Stimulated activated CD4-positive, alpha-beta T cell treated with anti-CD3 and anti-CD28 coated beads, TNF-alpha, amount 100 ng/mL, for 4 hours (primary cell): ENCODE measurements at regions not wholly inside any gene's neighbourhood (a gene's known extent, or its start where the extent isn't known, plus 50 kb on each side); places are given as distances from the start of the nearest gene placed in this dataset.
"Not testable (repeated sequence)": the region's sequence is repeated elsewhere in the genome, so short reads cannot be mapped to it uniquely, and the experiment has no call there.

Source experiments
- DNase-seq, 3 experiments: peaks; one replicate each; pipeline ENCODE4 v3.0.0-alpha.2; 2020; ENCODE audit warnings: low read depth in 3 of 3

DNA sequence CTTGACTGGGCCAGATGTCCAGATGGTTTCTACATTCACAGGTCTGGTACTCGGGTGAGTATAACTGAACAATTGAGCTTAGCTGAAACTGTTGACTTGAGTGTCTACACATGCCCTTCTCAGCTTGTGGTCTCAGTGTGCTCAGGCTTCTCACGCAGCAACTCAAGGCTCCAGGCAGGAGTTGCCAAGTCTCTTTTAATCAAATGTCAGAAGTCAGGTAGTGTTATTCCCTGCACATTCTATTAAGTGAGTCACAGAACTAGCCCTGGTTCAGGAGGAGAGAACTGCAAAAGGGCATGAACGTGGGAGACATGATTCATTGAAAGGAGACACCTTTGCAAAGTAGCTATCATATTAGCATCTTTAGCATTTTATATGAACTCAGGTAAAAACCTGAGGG, 199.3 kb upstream of the ACTBL2 start:
- no peak for DNase-seq

DNA sequence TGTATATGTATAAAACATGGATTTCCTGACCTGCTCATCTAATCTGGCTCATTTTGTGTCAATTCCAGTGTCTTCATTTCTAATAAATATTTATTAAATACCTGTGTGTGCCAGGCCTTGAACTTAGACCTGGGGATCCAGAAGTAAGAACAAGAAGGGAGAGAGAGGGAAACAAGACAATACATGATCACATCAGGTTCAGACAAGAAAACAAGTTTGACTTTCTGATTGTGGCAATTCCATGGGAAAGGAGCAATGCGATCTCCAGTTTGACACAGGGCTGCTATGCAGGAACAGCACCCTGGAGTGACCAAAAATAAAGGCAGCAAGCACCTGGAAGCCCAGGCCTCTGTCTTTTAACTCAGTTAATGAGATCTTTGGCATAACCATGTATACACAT, 198.1 kb upstream of the ACTBL2 start:
- no peak for DNase-seq

DNA sequence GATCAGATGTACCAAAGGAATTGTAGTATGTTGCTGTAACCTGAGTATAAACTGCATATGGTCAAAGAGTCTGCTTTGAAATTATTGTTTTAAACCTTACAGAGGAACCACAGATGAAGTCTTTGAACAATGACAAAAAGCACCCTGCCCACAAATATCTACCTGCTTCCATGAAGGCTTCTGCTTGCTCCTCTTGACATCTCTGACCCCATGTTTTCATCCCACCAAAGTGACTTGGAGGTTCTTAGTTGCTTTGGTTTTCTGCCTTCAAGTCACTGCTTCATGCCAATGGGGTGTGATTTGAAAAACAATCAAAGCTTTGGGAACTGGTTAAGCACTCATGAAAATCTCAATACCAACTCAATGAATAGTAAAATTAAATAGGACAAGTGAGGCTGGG, 194.6 kb upstream of the ACTBL2 start:
- no peak for DNase-seq

DNA sequence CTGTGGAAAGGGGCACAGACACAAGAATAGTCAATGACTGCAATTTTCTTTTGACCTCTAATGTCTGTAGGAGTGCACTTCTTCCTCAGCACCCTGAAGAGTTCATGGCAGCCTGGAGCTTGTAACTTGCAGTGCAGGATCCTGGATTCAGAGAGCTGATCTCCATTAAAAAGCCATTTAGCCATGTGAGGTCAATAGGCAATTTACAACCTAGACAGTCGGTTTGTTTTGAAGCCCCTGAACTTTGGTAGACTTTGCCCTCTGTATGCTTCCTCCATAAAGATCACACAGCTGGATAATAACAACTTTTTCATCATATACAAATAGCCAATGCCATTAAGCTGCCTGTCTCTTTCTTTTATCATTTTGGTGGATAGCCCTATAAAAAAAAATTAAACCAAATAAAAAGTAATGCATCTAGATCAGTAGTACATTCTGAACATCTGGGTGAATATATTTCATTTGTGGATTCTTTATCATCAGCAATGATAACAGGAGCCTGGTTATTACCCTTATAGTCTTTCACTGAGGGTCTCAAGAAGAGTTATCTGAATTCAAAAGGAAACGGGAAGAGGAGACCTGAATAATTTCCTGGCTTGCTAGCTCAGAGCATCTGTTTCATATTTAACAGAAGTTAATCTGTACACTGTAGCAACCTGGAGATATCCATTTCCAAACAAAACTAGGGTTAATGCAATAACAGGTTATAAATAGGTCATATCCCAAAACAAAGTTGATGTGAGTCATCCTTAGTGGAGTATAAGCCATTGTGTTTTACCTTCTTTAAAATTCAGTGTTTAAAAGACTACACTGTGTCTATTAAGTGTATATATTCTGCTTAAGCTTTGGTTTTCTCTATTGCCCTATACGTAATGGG, 193.8 kb upstream of the ACTBL2 start:
- DNase-seq = no peak

DNA sequence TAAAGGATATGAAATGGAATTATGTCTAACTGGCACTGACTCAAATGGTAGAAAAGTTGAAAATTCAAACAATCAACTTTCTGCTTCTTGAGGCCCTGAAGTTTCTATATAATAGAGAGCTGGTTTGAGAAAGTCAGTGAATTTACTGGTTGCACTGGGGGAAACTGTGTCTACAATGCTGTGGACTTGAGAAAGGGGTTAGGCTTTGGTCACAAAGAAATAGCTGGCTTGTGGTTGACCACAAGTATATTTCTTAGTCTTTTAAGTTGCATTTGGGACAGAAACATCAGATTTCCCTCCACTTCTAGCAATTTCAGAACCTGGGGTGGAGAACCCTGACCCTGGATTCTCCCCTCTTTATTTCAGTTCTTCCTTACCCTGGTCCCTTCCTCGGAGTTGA, 192.6 kb upstream of the ACTBL2 start:
- no peak for DNase-seq

DNA sequence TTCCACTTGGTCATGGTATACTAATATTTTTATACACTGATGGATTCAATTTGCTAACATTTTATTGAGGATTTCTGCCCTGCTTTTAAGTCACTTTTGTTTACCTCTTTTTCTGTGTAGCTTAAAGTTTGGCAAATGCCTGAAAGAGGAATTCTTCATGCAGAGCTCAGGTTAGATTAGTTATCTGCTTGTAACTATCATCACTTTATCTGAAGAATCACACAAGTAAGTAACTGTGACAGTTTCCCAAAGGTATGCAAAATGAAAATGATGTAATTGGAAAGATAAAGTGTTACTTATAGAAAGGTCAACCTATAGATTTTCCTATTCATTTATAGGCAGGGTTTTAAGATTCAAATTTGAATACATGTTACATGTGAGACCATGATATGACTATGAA, 188.8 kb upstream of the ACTBL2 start:
- no peak for DNase-seq

DNA sequence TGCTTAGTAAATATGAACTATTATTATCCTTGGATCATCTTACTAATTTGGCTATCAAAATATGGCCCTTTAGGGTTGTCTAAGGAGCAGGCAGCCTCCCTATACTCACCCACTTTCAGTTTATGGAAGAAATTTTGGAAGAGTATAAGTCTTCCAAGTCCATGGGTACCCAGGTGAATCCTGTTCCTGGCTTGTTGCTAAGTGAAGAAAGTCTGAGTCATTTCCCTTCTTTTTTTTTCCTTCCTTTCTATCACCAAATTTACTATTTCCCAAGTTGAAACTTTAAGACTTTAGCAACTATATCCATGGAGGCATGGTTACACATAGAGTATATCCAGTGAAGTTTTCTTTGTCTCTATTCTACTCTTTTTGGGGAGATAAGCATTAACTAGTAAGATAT, 184.0 kb upstream of the ACTBL2 start:
- no peak for DNase-seq

DNA sequence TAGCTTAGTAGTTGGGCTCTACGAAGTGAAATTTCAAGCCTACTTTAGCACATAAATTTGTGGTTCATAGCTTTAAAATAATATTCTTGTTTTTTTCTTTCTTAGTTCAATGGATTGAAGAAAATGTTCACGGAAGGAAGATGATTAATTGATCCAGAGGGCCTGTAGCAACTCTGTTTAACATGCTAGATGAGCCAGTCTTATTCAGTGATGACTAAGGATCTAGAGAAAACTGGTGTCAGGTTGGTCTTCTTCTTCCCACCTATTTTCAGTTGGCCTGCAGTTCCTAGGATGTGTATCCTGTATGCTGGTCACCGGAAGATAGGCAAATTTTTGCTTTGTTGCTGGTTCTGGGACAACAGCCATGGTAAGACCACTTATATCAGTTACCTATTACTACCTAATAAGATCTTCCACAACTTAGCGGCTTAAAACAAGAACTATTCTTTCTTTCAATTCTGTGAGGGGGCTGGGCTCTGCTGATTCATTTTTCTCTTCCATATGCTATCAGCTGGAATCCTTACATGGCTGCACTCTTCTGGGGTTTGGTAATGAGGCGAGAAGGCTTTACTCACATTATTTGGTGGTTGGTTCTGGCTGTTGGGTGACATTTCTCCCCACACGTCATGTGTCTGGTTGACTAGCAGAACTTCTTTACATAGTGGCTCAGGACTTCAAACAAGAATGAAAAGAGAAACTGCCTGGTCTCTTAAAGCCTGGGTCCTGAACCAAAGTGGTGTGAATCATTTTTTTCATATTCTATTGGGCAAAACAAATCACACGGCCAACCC, 182.7 kb upstream of the ACTBL2 start:
- DNase-seq = no peak

DNA sequence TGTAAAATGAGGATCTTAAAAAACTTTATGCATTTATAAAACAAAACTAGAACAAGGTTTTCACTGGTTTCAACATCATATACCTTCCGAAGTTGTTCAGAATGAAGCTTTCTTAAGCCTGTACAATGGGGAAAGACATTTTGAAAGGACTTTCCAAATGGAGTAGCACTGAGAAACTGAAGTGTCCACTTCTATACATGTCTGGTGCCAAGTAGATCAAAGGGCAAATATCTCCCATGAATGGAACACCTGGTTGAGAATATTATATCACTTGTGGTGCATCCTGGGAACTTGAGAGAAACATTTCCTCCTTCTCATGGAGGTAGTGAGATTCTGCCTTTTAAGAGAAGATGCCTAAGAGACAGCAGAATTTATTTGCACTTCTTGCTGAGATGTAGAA, 182.1 kb upstream of the ACTBL2 start:
- DNase-seq = no peak

DNA sequence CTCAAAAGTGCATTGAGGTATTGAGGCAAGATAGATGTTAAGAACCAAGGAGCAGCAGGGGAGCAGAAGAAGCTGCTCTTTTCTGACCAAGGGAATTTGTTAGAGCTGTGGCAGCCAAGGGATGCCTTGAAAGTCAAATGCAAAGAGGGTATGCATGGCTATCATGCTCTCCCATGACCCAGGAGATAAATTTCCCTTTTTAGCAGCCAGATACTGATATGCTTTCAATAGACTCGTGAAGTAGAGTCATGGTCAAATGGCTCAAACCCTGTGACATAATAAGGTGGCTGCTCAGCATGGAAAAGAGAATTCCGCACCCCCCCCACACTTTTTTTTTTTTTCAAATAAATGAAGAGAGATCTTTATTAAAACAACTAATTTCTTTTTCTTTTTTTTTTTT, 180.9 kb upstream of the ACTBL2 start:
- no peak for DNase-seq

DNA sequence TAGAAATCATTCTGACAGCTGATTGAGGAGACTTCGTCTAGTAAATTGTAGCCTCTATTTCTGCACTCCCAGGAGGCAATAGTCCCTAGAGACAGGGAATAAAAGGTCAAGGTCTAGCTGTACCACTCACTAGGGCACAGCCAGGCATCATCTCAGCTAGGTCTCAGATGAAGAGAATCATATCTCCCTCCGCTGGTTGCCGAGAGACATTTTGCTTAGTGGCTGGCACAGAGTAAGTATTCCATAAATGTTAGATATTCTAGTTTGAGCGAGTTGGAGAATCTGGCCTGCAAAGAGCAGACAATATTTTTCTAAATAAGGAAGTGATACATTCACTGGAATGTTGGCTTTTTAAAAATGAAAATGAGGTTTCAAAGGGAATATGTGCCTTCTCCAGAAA, 180.4 kb upstream of the ACTBL2 start:
- DNase-seq = no peak

DNA sequence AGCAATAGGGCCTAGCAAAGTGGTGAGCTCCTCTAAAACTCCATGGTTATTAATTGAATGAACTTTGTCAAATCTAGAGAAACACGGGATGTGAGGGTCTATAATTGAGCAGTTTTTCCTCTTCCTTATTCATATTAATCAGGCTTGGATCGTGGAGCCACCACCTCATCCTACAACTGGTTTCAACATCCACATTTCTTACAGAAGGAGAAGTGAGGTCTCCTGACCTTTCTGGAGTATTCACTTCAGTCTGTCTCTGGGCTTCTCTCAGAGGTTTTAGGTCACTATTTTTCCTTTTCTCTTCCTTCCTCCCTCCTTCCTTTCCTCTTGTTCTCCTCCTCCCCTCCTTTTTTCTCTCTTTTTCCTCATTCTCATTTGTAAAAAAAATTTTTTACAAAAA, 177.3 kb upstream of the ACTBL2 start:
- DNase-seq = no peak

DNA sequence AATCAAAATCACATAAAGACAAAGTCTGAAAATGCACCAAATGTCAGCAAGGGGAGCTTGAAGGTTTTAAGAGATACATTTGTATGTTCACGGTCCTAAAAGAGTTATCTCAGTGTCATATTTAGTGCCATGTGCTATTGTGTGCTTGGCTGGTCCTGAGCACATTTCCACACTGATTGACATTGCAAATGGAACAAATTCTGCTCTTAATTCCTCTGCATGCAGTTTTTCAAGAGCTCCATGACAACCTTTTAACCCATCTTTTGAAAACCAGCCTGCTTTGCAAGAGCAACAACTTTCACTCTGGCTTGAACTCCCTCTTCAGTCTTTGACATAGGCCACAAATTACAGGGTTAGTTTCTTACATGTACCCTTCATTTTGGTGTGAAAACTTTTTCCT, 175.4 kb upstream of the ACTBL2 start:
- no peak for DNase-seq

DNA sequence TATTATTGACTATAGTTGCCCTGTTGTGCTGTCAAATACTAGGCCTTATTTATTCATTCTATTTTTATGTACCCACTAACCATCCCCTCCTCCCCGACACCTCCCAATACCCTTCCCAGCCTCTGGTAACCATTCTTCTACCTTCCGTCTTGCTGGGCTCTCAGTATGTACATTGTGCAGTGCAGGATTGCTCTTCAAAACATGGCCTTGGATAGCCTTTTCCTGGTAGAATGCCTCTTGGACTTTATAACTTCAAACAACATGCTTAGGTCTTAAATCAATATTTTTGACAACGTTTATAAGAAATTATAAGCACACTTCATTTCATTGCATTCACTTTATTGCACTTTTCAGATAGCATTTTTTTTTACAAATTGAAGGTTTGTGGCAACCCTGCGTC, 172.6 kb upstream of the ACTBL2 start:
- no peak for DNase-seq

DNA sequence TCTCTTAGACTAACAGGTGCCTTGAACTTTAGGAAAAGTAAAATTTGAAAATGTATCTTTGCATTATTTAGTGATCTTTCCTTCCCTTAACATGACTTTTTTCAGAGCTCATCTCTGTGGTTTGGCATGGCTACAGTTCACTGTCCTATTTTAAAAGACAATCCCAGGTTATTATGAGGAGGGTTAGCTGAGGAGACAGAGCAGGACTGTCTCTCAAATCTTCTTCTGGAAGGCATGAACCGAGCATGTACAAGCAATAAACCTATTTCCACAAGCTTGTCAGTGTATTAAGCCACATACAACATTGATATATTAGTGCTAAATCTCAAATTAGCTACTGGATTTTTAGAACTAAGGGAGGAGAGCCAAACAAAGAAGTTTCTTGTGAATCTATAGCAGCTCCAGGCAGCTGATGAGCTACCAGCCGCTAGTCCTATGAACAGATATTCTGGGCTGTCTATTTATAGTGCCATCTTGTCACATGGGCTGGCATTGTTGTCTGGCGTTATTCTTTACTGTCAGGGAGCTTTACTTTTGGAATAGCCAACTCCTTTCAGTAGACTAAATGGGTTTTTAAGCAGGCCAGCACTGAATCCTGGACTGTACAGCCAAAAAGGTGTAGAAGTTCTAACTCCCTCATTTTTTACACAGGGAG, 171.2 kb upstream of the ACTBL2 start:
- no peak for DNase-seq

DNA sequence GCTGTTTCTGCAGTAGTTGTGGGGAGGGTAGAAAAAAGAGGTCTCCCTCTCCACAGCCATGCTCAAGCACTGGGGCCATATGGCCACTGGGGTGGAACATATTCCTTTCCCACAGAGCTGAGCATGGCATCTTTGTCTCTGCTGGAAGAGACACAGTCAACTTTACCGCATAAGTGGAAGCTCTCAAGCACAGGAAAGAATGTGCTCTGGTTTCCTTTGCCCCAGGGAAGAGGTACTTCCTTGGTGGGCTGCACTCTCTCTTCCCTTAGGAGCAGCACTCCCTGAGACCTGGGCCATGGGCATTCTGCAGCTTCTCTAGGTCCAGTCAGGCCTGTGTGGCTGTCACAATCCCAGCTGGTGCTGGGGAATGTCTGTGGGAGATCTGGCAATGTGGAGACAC, 168.5 kb upstream of the ACTBL2 start:
- DNase-seq = no peak

DNA sequence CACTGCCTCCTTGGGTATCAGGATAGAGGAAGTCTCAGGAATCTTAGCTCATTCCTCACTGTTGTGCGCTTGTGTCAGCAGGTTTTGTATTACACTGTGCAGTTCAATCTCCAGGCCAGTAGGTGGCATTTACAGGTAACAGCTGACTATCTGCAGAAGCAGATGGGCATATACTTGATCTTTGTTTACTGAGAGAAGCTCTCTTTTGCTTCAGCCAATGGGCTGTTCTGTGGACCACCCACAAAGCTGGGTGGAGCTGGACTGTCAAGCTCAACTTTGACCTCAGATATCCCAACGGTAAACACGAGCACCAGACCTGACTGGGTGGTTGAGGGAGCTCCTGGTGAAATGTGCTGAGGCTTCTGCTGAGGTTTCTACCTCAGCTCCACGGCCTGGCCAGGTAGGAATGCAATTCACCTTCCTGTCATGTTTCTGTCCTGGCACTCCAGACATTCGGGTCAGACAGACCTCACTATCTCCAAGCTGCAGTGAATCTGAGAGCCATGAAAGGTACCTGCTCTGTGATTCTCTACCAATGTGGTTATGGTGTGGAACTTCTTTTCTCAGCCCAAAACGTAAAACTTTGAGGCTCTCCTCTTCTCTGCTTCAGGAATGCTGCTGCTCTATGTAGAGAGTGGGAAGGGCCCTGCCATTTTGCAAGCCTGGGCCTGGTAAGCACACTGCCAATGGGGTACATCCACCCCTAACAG, 167.9 kb upstream of the ACTBL2 start:
- DNase-seq = no peak

DNA sequence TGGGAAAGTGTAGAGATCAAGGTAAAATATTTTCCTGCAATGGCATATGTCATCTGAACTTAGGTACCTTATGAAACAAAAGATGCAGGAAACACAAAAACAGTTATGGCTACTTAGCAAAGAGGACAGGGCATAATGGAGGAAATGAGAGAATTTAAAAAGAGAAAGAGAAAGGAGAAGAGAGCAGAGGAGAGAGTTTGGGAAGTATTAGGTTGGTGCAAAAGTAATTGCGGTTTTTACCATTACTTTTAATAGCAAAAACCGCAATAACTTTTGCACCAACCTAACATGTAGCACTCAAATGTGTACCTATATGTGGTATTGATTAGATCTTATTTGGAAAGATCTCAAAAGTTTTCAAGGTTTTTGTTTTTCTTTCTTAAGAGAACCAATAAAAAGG, 160.1 kb upstream of the ACTBL2 start:
- DNase-seq = no peak

DNA sequence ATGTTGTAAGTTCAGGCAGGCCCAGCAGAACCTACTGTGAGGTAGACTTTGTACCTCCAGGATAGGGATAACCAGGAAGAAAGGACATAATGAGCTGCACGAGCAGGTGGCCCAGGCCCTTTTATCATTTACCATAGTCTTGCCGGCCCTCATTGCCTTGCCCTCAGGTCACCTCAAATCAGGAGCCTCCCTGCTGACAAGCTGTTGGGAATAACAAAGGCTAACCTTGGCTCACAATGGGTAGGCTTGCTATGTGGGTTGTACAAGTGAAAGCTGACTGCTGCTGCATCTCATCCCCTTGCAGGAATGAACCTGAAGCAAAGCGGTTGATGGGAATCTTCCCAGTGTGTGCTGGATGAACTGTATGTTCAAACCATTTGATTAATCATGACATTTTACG, 159.5 kb upstream of the ACTBL2 start:
- DNase-seq = no peak

DNA sequence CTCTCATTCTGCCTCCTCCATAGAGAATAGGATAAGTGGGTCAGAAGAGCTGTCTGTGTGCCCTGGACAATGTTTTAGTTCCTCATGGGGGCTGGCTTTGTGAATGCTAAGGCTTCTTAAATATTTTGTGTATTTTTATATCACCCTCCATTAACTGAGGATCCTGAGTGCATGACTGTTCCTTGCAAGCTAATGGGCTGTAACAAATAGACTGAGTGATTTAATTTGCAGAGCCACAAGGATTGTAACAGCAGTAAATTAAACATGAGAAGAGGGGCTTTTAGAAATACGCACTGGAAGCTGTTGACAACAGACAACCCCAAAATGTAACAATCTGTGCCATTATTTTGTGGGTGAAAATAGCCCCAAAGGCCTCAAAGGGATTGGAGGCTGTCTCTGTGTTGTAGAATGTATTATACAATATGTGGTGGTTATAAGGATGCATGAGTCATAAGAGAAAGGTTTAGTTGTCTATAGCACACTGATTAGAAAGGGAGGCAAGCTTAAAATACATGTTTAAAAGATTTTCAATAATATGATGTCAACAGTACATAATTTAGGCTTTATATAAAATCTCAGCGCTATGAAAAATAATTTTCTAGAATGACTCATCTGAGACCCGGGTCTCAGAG, 152.7 kb upstream of the ACTBL2 start:
- no peak for DNase-seq

DNA sequence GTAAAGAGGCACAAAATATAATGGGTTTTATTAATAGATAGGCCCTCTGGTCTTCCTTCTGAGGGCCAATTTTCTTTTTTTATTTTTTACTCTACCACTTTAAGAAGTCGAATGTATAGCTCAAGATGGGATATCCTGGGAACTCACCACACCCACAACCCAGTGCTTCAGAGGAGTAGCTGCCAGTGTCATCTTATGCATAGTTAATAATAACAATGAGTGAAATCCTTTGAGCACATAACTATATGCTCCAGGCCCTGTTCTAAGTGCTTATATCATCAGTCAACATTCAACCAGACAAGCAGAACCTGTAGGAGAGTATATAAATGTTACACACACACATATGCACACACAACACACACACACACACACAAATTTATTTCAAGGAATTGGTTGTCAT, 150.3 kb upstream of the ACTBL2 start:
- DNase-seq = no peak

DNA sequence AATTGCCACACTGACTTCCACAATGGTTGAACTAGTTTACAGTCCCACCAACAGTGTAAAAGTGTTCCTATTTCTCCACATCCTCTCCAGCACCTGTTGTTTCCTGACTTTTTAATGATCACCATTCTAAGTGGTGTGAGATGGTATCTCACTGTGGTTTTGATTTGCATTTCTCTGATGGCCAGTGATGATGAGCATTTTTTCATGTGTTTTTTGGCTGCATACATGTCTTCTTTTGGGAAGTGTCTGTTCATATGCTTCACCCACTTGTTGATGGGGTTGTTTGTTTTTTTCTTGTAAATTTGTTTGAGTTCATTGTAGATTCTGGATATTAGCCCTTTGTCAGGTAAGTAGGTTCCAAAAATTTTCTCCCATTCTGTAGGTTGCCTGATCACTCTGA, 148.5 kb upstream of the ACTBL2 start:
- not testable (repeated sequence) for DNase-seq
